Progenitor cell of endocrine pancreas (in vitro differentiated cells): ENCODE measurements at regions not wholly inside any gene's neighbourhood (a gene's known extent, or its start where the extent isn't known, plus 50 kb on each side); places are given as distances from the start of the nearest gene placed in this dataset.

Experiments
- DNase-seq: peaks from one replicate; pipeline ENCODE4 v3.0.0; 2021; ENCODE audit warnings: low spot score; ENCODE audit not compliant: unreplicated experiment
- H3K27ac Mint-ChIP-seq: 2 replicates; pipeline ENCODE4 v1.8.0; 2021; ENCODE audit warnings: mild to moderate bottlenecking, moderate library complexity, mixed read lengths
- H3K27me3 Mint-ChIP-seq: 2 replicates; pipeline ENCODE4 v1.8.0; 2021; ENCODE audit warnings: mixed read lengths
- H3K36me3 Mint-ChIP-seq: 2 replicates; pipeline ENCODE4 v1.8.0; 2022; ENCODE audit warnings: mixed read lengths; ENCODE audit not compliant: insufficient read depth
- H3K4me1 Mint-ChIP-seq: 2 replicates; pipeline ENCODE4 v1.8.0; 2021; ENCODE audit warnings: low read depth, mixed read lengths
- H3K4me3 Mint-ChIP-seq: 2 replicates; pipeline ENCODE4 v1.8.0; 2021; ENCODE audit warnings: low read depth, mild to moderate bottlenecking, moderate library complexity, mixed read lengths
- H3K9me3 Mint-ChIP-seq: 2 replicates; pipeline ENCODE4 v1.8.0; 2021; ENCODE audit warnings: low read depth, mixed read lengths
- CTCF ChIP-seq: fragments of 200-600 bp; sonication (generic); IDR thresholded peaks from one replicate; pipeline ENCODE4 v1.5.0; 2021; ENCODE audit warnings: antibody characterized with exemption, mild to moderate bottlenecking; ENCODE audit not compliant: unreplicated experiment

DNA sequence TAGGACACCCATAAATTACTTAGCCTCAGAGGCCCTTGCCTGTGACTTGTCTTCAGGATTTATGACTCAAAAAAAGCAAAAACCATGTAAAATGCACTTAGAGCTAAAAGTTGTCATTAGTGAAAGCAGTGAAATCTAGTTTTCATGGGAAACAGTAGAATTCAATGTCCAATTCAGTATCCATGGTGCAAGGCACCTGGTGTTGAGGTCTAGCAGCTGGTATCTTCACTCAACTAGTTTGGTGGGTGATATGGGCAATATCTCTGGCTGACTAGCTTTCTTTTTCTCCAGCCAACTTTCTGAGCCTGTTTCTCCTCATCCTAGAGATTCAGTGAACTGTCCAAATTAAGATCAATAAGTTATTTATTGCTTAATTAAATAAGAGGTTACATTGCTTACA is 229.8 kb upstream of the NDST4 start:
- no peaks in the 10 kb centered on the region for H3K36me3 Mint-ChIP-seq
- no peak for DNase-seq
- no peaks in the 10 kb centered on the region for H3K27me3 Mint-ChIP-seq
- no peak overlapping the region for H3K4me3 Mint-ChIP-seq
- no peak overlapping the region for H3K27ac Mint-ChIP-seq
- TF ChIP-seq CTCF = no peak
- H3K9me3 Mint-ChIP-seq = no peaks in the 10 kb centered on the region
- H3K4me1 Mint-ChIP-seq = no peaks in the 10 kb centered on the region

DNA sequence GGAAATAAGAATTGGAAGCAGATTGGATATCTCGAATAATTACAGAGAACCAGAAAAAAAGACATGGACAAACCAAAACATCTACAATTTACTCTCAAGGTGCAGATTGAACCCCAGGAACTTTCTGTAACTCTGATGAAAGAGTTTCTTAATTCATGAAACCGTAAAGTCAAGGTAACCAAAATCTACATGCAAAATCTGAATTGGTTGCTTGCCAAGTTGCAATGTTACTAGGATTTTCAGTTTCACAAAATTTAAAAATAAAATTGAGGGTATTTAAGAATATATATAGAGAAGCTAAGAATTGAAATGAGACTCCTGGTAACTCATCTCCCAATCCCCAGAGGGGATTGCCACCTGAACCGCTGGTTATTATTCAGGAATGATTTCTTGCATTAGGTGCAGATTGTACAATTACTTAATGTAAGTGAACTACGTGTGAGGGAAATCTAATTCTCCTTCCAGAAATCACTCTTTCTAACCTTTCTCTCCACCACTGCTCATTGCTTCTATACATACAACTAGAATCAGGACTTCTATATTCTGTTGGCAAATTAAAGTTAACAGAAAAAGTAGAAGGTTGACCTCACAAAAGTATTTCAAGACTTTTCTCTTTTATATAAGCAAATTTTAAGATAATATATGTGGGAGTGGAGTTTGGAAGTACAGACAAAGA is 221.5 kb upstream of the NDST4 start:
- H3K36me3 Mint-ChIP-seq = no peaks in the 10 kb centered on the region
- H3K4me1 Mint-ChIP-seq = no peaks in the 10 kb centered on the region
- H3K27ac Mint-ChIP-seq = no peak overlapping the region
- DNase-seq = no peak
- H3K4me3 Mint-ChIP-seq = no peak overlapping the region
- no peaks in the 10 kb centered on the region for H3K9me3 Mint-ChIP-seq
- H3K27me3 Mint-ChIP-seq = no peaks in the 10 kb centered on the region
- TF ChIP-seq CTCF = no peak

DNA sequence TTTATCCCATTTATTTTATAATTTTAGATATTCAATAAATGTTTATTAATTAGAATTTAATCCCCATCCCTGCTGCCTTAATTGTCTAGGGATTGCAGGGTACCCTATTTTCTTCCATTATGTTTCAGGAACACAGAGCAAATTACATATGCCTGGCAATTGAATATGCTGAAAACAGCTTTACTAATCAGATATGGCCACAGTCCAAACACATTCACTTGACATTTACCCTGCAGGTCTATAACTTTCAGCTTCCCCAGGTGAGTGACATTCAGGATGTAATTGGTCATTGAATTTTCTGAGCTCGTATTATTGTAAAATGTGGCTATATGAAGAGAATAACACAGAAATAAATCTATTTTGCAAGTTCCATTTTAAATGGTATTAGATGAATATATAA is 218.7 kb upstream of the NDST4 start:
- Mint-ChIP-seq H3K4me1 (no peaks in the 10 kb centered on the region), H3K36me3 (no peaks in the 10 kb centered on the region), H3K27ac (no peak overlapping the region), H3K9me3 (no peaks in the 10 kb centered on the region), H3K4me3 (no peak overlapping the region), H3K27me3 (no peaks in the 10 kb centered on the region)
- no peak for DNase-seq
- no peak for TF ChIP-seq CTCF

DNA sequence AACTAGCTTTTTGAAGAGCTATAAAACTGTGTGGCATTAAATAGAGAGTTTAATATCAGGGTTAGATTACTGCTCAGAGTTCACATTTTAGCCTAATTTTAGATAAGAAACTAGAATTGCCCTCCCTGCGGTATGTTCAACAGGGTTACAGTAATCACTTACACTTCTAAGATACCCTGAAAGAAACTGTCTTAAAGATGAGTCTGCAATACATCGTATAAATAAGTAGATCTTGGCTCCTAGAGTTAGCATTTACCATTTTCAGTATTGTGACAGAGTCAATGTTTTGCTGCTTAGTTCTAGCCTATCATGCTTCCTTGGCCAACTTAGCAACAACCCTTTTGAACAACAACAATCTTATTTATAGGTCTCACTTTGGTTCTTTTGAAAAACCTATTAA is 217.8 kb upstream of the NDST4 start:
- Mint-ChIP-seq H3K4me1 (no peaks in the 10 kb centered on the region), H3K4me3 (no peak overlapping the region), H3K36me3 (no peaks in the 10 kb centered on the region), H3K9me3 (no peaks in the 10 kb centered on the region), H3K27ac (no peak overlapping the region), H3K27me3 (no peaks in the 10 kb centered on the region)
- no peak for TF ChIP-seq CTCF
- no peak for DNase-seq

DNA sequence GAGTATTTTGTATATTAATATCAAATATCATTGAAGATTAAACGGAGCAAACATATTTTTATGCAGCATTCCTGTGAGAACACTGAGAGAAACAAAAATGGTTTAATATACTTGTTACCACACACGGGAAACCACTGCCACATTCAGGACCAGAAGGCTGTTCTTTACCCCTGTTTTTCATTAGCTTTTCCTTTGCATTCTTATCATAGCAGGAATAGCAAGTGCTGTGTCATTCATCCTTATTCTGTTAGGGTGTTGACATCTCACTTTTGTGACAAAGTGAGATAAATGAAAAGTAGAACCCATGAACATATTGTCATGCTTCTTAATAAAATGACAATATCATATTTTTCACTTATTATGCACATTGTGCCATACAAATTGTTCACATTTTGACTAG is 212.4 kb upstream of the NDST4 start:
- Mint-ChIP-seq H3K27me3 (no peaks in the 10 kb centered on the region), H3K4me1 (no peaks in the 10 kb centered on the region), H3K9me3 (no peaks in the 10 kb centered on the region), H3K36me3 (no peaks in the 10 kb centered on the region), H3K4me3 (no peak overlapping the region), H3K27ac (no peak overlapping the region)
- DNase-seq = no peak
- no peak for TF ChIP-seq CTCF
